GM23248 (cell line): ENCODE measurements at regions not wholly inside any gene's neighbourhood (a gene's known extent, or its start where the extent isn't known, plus 50 kb on each side); places are given as distances from the start of the nearest gene placed in this dataset.

Experiments
- EZH2 ChIP-seq: fragments of 200-600 bp; sonication (generic); IDR thresholded peaks from 2 replicates; pipeline ENCODE4 v1.6.1; 2018; ENCODE audit warnings: antibody characterized with exemption, mild to moderate bottlenecking; ENCODE audit not compliant: insufficient read depth, poor library complexity, severe bottlenecking
- EZH2phosphoT487 ChIP-seq: fragments of 200-600 bp; sonication (generic); IDR thresholded peaks from 2 replicates; pipeline ENCODE4 v1.6.1; 2018; ENCODE audit warnings: antibody characterized with exemption, moderate library complexity, mild to moderate bottlenecking, low read depth; ENCODE audit not compliant: insufficient read depth

DNA sequence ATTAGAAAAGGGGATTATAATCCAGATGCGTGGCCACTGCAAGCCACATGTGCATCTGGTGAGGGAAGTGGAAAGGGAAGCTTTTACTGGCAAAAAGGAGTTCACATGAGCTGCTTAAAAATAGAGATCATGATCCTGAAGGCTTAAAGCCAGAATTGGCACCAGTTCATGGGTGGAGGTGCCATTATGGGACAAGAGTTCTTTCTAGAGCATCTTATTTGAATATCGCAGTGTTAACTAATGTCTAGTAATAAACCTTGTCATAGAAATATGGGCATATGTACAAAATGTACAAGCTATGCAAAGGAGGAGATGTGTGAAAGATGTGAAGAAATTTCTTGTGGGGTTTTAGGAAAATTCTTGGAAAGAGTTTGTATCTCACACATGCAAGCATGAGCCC lies 178.4 kb upstream of the CBLB start:
- TF ChIP-seq EZH2 (no peak), EZH2phosphoT487 (no peak)
